ENCODE measurements at regions not wholly inside any gene's neighbourhood (a gene's known extent, or its start where the extent isn't known, plus 50 kb on each side); places are given as distances from the start of the nearest gene placed in this dataset.
"Not testable (repeated sequence)": the region's sequence is repeated elsewhere in the genome, so short reads cannot be mapped to it uniquely, and the experiment has no call there.

DNA sequence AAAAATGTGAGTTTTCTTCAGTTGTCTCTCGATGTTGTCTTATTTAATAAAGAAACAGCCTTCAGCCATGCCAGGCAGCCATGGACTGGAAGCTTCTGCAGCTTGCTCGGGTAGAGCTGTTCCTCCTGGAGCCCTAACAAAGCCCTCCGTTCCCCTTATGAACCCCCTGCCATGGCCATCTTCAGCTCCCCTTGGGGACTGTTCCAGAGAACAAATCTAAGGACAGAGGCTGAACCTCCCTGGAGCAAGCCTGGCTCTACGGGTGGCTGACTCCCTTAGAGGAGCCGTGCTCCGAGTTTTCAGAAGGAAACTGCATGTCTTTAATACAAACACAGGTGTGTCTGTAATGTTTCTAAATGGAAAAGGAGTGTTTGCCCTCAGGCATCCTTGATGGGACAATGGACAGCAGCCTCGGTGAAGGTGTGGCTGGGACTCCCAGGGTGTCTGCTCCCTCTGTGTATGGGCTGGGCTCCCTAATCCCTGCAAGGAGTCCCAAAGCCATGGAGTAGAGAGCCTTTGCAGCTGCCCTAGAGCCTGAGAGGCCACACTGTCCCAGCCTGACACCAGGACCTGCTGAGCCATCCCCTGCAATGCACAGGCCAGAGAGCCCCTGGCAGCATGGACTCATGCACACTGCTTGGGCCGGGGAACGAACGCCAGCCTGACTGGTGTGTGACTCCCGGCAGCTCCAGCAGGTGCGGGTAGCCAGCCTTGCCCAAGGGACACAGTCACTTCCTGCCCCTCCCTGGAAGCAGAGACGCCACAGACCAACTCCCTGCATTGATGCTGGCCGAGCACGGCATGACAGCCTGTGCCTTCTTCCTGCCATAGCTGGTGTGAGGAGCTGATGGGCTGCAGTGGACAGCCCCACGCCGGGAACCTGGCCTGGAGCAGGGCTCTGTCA is 381.8 kb downstream of the TCERG1L start:
- no peak for DNase-seq (ENCODE audit: low read depth, low spot score)

DNA sequence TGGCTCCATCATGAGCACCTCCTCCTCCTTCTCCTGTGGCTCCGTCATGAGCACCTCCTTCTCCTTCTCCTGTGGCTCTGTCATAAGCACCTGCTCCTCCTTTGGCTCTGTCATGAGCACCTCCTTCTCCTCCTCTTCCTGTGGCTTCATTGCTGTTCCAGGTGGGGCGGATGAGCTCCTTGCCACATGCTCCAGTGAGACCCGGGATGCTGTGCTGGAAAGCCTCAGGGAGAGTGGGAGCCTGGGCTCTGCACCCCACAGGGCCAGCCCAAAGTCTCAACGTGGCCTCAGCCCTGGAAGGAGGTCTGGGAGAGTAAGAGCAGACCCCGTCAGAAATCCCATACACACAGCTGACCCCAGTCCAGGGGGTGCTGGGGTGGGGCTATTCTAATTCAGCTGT is 380.7 kb downstream of the TCERG1L start:
- DNase-seq (ENCODE audit: low read depth, low spot score), result no peak

DNA sequence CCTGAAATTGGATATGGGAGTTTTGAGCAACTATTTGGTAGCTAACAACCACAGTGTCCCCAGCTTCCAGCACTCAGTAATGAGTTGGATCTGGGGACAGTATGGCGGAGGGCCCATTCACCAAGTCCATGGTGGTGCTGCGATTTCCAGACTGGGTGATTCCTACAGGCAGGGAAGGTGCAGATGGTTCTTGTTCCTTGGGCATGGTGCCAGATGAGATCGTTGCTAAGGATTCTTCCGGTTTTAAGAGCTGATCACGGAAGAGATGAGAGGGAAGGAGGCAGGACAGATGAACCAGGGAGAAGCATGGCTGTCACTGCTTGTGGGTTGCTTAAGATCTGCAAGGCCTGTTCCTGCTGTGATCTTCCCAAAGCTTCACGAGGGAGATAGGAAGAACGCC is 380.3 kb downstream of the TCERG1L start:
- no peak for DNase-seq (ENCODE audit: low read depth, low spot score)

DNA sequence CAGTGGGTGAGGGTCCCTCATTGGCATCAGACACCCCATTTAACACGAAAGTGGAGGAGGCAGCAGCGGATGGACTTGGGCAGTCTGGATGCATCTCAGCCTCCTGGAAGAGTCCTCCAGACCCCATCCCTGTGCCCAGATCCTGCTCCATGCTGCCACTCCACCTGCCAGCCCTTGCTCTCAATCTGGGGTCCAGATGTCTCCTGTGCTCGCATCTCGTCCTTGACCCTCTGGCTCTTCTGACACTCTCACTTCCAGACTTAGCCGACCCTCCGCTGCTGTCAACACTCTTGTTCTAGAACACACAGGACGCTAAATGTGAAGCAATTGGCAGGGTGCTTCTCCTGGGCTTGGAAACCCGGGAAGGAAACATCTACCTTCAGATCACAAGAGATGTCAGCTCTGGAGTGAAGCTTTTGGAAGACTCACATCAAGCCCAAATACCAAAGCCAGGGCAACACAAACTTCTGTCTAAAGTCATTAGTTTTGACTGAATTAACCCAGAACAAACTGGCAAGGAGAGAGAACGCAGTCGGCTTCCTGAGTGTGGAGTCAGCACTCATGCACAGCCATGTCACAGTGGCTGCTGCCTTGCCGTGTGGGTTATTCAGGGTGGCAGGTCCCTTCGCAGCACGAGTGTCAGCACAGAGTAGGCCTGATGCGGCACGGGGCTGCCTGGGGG is 379.1 kb downstream of the TCERG1L start:
- DNase-seq (ENCODE audit: low read depth, low spot score), result no peak

DNA sequence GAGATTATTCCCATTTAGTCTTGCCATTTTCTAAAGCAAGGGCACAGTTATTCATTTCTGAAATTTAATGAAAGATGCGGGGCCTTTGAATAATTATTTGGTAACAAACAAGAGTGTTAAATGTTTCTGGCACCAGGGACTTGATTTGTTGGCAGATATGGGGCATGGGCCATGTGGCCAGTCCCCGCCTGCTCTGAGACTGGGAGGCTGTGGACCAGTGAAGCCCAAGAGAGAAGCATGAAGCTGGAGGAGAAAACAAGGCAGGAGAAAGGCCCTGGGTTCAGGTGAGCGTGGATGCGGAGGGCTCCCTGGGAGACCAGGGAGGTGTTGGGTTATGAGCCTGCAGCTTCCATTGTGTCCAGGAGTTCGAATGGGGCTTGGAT is 378.5 kb downstream of the TCERG1L start:
- DNase-seq (ENCODE audit: low read depth, low spot score), result no peak

DNA sequence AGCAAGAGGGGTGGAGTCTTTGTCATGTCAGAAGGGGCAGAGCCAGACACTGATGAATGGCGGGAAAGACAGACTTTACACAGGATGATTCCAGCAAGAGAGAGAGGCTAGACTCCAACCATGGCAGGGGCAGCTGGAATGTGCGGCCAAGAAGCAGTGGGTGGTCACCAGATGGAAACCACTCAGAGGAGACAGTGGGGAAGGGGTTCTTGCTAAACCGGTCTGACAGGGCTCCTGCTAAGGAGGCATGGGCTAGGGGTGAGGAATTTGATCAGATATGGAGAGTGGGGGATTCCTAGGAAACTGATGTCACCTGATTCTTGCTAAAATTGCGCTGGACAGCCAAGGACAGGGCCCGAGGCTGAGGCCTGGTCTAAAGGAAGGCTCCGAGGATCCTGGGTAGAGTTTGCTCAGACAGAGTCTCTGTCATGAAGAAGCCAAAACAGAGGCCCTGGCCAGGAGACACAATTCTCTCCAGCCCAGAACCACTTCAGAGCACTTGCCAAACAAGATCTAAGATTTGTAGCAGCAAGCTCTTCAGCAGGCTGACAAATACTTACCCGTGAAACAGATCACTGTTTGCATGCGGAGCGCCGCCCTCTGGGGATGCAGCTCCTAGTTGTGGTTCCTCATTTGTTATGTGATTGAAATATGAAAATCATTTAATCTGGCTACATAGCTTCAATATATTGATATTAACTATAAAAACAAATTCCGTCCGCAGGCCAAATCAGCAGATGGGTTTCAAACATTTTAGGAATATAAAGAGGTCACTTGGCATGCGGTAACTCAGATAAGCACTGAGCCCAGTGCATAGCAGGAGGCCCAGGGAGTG is 377.0 kb downstream of the TCERG1L start:
- DNase-seq (ENCODE audit: low read depth, low spot score), result no peak

DNA sequence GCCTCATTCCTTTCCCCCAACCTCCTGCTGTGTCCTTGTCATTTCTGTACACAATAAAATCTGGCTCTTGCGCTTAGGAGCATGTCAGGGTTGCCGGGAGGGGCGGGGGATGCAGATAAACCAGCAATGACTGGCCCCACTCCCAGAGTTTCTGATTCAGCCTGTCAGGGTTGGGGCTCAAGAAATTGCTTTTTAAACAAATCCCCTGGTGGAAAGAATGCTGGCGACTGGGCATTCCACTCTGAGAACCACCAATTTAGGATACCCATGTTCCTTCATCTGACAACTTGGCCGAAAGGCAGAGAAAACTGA is 376.4 kb downstream of the TCERG1L start:
- DNase-seq (ENCODE audit: low read depth, low spot score), result no peak

DNA sequence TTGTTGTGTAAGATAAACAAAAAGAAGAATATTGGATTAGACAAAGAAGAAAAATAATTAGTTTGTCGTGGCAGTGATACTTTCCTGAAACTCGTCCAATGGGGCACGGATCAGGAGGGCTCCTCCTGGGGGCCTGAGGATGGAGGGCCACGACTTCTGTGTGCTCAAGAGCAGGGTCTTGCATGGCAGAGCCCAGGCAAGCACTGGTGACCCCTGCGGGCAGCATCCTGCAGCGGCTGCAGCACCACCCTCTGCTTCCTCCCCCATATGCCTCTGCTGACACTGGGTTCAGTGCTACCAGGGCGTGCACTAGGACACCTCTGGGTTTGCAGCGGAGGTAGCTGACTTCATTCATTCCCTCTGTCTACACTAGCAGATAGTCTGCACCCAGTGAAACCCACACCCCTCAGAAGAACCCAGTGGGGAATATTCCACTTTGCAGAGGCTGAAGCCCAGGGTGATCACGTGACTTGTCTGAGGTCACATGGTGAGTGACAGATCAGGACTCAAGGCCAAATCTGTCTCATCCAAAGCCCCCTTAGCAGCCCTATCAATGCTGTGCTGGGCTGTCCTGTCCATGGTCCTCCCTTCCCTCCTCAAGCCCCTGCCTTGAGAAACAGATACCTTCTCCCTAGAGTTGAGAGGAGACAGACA is 375.5 kb downstream of the TCERG1L start:
- DNase-seq (ENCODE audit: low read depth, low spot score), result no peak

DNA sequence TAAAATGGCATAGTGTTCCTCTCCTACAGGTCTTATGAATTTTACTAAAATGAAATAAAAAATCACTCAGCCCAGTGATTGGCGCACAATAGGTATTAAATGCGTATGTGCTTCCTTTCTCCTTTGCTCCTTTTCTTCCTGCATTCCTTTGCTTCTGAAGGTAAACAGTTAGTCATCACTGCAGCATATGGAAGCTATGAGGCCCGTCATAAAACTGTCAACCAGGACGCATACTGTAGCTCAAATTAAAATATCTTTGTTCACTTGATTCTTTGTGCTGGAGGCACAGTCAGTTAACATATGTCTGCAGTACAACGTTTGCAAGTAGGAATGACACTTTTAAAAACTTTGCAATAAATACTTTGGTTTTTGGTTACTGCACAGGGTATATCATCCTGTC is 374.7 kb downstream of the TCERG1L start:
- DNase-seq (ENCODE audit: low read depth, low spot score), result no peak

DNA sequence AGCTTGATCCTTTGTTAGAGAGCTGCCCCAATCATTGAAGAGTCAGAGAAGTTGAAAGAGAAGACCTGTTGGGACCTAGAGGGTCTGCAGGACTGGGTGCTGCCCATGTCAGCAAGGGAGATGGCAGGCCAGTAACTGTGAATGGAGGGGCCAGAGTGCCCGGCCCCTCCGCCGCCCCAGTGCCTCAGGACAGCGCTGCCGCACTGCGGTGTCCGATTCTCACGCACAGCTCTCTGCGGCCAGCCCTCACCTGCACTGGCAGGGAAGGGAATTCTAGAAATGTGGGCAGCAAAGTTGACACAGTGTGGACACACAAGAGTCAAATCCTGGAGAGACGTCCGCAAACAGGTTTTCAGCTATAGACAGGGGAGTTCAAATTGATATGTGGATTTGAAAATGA is 373.5 kb downstream of the TCERG1L start:
- no peak for DNase-seq (ENCODE audit: low read depth, low spot score)

DNA sequence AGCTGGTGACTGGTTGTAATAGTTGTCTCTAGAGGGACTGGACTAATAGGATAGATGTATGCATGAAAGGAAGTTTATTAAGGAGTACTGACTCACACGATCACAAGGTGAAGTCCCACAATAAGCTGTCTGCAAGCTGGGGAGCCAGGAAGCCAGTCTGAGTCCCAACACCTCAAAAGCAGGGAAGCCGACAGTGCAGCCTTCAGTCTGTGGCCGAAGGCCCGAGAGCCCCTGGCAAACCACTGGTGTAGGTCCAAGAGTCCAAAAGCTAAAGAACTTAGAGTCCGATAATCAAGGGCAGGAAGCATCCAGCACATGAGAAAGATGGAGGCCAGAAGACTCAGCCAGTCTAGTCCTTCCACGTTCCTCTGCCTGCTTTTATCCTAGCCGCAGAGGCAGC is 372.6 kb downstream of the TCERG1L start:
- DNase-seq (ENCODE audit: low read depth, low spot score), result not testable (repeated sequence)

DNA sequence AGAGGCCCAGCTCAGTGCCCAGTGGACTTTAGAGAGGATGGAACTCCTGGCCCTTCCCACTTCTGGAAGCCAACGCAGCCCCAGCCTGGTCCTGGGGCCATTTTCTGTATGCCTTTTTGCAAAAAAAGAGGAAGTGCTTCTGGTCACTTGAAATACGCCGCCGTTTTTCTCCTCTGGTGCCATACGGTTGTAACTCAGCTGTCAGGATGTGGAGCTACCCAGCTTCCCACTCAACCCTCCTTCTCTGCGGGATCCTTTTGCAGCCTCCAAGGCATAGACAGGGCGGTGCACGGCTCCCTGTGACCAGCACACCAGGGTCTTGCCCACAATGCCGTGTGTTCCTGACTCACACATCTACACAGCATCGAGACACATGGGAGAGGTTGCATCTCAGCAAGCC is 369.6 kb downstream of the TCERG1L start:
- no peak for DNase-seq (ENCODE audit: low read depth, low spot score)

DNA sequence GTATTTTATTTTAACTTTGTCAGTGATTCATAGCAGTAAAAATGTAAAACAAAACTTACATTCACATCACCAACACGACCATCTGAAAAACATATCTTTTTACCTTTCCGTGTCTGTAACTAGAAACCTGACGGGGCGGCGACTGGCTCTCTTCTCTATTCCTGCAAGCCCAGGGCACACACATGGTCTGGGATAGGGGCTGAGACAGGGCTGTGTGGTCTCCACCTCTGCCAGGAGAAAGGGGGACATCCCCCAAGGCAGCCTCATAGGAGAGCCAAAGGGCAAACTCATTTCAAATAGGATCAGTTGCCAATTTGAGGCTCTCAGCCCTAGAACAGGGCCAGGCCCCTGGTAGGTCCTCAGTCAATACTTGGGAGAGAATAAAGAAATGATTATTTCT is 359.4 kb downstream of the TCERG1L start:
- no peak for DNase-seq (ENCODE audit: low read depth, low spot score)

DNA sequence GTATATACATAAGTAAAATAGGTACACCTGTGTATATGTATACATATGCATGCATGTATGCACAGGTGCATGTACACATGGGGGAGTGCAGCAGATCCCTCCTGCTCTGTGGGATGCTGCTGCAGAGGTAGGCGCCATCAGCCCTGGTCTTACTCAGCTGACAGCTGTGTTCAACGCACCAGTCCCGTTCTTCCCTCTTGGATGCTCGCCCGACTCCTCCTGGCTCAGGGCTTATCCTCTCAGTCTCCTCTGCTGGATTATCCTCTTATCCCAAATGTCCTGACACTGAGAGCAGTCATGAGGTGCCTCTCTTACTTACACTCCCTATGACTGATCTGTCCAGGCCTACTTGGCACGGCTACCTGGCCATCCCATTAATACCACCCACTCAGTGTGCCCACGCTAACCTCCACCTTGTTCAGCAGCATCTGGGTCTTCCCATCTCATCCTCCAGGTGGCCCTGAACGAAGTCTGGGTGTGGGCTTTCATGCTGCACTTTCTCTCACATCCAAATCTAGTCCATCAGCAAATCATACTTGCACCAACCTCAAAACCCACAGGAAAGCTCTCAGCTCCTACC is 357.1 kb downstream of the TCERG1L start:
- DNase-seq (ENCODE audit: low read depth, low spot score), result no peak

DNA sequence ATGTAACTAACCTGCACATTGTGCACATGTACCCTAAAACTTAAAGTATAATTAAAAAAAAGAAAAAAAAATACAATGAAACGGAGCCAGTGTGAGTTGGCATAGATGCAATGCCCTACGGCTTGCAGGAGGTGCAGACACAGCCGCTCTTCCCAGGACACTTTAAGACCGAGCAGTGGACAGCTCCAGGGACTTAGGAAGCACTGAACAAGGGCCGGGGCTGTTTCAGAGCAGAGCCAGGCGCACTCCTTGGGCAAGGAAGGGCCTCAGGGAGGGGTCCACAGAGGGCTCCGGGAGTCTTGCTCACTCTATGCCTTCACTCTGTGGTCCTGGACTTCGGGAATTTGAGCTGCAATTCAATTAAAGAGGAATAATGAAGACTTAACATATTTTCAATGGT is 355.3 kb downstream of the TCERG1L start:
- no peak for DNase-seq (ENCODE audit: low read depth, low spot score)

DNA sequence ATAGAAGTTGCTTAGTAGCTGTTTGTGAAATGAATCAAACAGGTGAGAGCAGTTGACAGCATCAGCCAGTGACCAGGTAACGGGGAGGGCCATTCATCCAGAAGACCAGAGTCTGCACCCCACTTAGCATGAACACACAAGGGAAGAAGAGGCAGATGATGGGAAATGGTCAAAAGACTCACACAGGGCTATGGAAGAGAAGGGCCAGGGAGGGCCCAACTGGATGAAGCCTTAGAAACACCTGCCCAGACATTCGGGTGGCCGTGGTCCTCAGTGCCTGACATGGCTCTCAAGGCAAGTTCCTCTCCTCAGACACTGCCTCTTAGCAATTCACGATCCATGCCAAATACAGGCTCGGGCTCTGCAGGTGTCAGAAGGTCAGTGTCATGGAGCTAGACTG is 354.1 kb downstream of the TCERG1L start:
- DNase-seq (ENCODE audit: low read depth, low spot score), result no peak

DNA sequence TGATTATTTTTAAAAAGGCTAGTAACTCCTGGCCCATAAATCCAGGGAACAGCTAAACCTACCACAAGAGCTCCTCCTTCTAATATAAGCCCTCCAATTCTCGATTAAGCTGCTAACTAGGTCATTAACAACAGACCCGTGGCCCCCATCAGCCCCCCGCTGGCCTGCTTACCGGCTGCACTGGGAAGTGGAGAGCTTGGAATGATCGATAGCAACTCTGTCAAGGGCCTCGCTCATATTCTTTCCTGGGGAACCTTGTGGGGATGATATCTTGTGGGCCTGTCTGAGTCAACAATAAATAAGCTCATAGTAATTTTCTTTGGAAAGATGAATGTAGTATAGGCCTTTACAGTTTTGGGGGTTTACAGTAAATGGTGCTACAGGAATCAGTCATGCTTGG is 353.5 kb downstream of the TCERG1L start:
- no peak for DNase-seq (ENCODE audit: low read depth, low spot score)

DNA sequence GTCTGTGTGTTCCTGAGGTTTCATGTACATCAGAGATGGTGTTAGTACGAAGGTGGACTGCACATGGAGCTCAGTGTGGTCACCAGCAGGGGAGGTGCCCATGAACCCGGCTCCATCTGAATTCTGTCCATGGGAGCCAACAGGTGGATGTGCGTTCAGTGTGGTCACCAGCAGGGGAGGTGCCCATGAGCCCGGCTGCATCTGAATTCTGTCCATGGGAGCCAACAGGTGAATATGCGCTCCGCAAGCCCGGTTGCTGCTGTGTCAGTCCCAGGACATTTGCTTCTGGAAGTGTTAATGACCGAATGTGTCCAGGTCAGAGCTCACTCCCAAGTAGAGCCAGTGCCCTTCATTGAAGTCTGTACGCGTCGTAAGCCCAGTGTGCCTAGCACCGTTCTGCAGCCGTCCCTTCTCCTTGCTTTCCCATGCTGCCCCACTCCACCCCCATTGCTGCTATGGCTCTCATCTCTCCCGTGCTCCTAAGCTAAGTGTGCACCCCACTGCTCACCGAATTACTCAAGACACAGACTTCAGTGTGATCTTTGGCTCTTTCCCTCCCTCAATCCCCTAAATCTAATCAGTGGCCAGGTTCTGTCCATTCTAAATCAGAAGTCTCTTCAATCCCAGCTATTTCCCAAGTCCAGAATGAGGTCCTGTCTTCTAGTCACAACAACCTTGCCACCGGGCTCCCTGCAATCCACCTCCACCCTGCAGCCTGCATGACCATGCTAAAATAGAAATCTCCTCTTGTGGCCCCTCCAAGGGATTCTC is 352.4 kb downstream of the TCERG1L start:
- no peak for DNase-seq (ENCODE audit: low read depth, low spot score)

DNA sequence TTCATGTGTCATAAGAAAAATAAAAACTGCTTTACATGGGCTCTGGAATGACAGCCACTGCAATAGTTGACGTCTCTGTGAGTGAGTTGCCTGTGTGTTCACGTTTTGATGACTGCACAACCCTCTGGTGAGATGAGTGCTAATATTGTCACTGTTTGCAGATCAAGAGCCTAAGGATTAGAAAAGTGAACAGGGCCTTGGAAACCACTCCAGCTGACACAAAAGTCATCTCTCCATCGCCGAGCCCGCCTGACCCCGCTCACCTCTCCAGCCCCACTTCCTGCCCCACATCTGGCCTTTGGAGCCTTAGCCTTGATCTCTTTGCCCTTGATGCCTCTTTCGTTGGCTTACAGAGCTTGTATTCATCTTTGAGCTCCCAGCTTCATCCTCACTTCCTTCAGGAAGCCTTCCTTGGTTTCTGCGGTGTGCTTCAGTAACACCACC is 351.7 kb downstream of the TCERG1L start:
- DNase-seq (ENCODE audit: low read depth, low spot score), result no peak

DNA sequence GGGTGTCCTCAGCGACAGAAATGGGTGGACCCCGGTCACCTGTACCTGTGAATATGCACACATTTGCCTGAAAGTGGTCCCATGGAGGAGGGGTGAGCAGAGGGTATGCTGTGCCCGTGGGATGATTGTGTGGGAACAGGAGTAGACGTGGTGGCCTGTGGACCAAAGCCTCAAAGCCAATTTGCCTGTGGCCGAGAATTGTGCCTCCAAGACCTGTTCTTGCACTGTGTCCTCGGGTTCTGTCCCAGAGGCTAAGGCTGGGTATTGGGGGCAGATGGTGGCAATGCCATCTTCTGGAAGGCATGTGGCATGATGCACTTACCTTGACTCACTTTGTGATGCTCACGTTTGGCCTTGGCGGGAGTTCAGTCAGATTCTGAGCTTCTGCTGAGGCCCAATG is 351.0 kb downstream of the TCERG1L start:
- DNase-seq (ENCODE audit: low read depth, low spot score), result no peak

Measured in activated CD4-positive, CD25-positive, alpha-beta regulatory T cell treated with anti-CD3 and anti-CD28 coated beads, Interleukin-2, amount 50 U/mL, for 16 hours (primary cell).